GM21390 (cell line): ENCODE measurements at regions not wholly inside any gene's neighbourhood (a gene's known extent, or its start where the extent isn't known, plus 50 kb on each side); places are given as distances from the start of the nearest gene placed in this dataset.

ENCODE experiments used
- ATAC-seq: cut with Tn5 transposase; IDR thresholded peaks from one replicate; pipeline ENCODE4 v1.9.1; 2021; ENCODE audit not compliant: unreplicated experiment

GRCh38 chr12:125193376-125194152, 128.3 kb downstream of the AACS start:
- no peak for ATAC-seq

- no peak for ATAC-seq
Observed at GRCh38 chr12:125194163-125194773, 129.0 kb downstream of the AACS start.

GRCh38 chr12:125194987-125195386, 129.8 kb downstream of the AACS start:
- no peak for ATAC-seq

GRCh38 chr12:125197326-125197725, 132.1 kb downstream of the AACS start:
- no peak for ATAC-seq

GRCh38 chr12:125198652-125199051, 133.4 kb downstream of the AACS start:
- ATAC-seq, result no peak

- no peak for ATAC-seq
Observed at GRCh38 chr12:125201090-125201489, 135.9 kb downstream of the AACS start.

- ATAC-seq, result no peak
Observed at GRCh38 chr12:125201940-125202339, 136.7 kb downstream of the AACS start.

GRCh38 chr12:125202421-125202820, 137.2 kb downstream of the AACS start:
- ATAC-seq, result no peak

- ATAC-seq, result peak; percentile 51
Observed at GRCh38 chr12:125203145-125203765, 138.0 kb downstream of the AACS start.

- no peak for ATAC-seq
Observed at GRCh38 chr12:125205386-125205785, 140.2 kb downstream of the AACS start.

GRCh38 chr12:125206711-125207110, 141.5 kb downstream of the AACS start:
- no peak for ATAC-seq

- ATAC-seq, result no peak
Observed at GRCh38 chr12:125208334-125208733, 143.1 kb downstream of the AACS start.

- ATAC-seq, result no peak
Observed at GRCh38 chr12:125208942-125209341, 143.7 kb downstream of the AACS start.

GRCh38 chr12:125210104-125210755, 145.0 kb downstream of the AACS start:
- ATAC-seq, result no peak

- no peak for ATAC-seq
Observed at GRCh38 chr12:125211464-125211863, 146.2 kb downstream of the AACS start.

- ATAC-seq, result no peak
Observed at GRCh38 chr12:125214289-125214688, 149.1 kb downstream of the AACS start.

GRCh38 chr12:125216756-125217155, 151.5 kb downstream of the AACS start:
- ATAC-seq, result no peak

- no peak for ATAC-seq
Observed at GRCh38 chr12:125217308-125217707, 152.1 kb downstream of the AACS start.

GRCh38 chr12:125218952-125219351, 153.7 kb downstream of the AACS start:
- no peak for ATAC-seq

GRCh38 chr12:125220404-125221273, 155.4 kb downstream of the AACS start:
- no peak for ATAC-seq

- ATAC-seq, result no peak
Observed at GRCh38 chr12:125221602-125222001, 156.4 kb downstream of the AACS start.
